Uterus (tissue), 2 donors: ENCODE measurements at regions not wholly inside any gene's neighbourhood (a gene's known extent, or its start where the extent isn't known, plus 50 kb on each side); places are given as distances from the start of the nearest gene placed in this dataset.

Experiments used
- POLR2A ChIP-seq, 2 donors: fragments of 450-650 bp; IDR thresholded peaks; one replicate each; pipeline ENCODE4 v1.6.1; 2016; ENCODE audit warnings: antibody characterized with exemption in 2 of 2, mild to moderate bottlenecking in 1 of 2, moderate library complexity in 1 of 2
- TF ChIP-seq, protein P1 (sequence below), 4 experiments: fragments of 200-600 bp in 2 of 4; fragments of 450-650 bp in 2 of 4; sonication (generic) in 2 of 4; IDR thresholded peaks; one replicate each; pipeline ENCODE4 v1.5.1; 2016 to 2019; ENCODE audit warnings: antibody characterized with exemption in 4 of 4, mild to moderate bottlenecking in 2 of 4, moderate library complexity in 1 of 4

DNA sequence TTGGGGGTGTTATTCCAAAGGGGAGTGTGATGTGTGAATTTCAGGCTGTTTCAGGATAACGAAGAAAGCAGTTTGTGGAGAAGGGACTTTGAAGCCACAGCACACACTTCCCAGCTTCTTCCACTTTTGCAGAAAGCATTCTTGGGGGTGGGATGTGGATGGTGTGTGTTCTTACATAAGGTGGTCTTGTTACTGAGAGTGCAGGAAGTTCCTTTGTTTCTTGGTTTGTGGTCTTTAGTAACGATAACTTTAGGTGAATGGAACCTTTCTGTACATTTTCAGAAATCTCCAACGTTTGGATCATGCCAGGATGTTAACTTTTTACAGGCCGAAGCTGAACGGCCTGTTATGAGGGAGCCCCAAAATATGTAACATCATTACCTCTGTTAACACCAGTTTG lies 251.8 kb downstream of the KCNRG start:
- TF ChIP-seq, protein P1, sequence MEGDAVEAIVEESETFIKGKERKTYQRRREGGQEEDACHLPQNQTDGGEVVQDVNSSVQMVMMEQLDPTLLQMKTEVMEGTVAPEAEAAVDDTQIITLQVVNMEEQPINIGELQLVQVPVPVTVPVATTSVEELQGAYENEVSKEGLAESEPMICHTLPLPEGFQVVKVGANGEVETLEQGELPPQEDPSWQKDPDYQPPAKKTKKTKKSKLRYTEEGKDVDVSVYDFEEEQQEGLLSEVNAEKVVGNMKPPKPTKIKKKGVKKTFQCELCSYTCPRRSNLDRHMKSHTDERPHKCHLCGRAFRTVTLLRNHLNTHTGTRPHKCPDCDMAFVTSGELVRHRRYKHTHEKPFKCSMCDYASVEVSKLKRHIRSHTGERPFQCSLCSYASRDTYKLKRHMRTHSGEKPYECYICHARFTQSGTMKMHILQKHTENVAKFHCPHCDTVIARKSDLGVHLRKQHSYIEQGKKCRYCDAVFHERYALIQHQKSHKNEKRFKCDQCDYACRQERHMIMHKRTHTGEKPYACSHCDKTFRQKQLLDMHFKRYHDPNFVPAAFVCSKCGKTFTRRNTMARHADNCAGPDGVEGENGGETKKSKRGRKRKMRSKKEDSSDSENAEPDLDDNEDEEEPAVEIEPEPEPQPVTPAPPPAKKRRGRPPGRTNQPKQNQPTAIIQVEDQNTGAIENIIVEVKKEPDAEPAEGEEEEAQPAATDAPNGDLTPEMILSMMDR (IDR thresholded peaks at IDR 0.05), result no peak
- TF ChIP-seq POLR2A (IDR thresholded peaks at IDR 0.05), result no peak
